H54 (cell line): ENCODE measurements at regions not wholly inside any gene's neighbourhood (a gene's known extent, or its start where the extent isn't known, plus 50 kb on each side); places are given as distances from the start of the nearest gene placed in this dataset.

Experiments
- DNase-seq: peaks from one replicate; pipeline ENCODE4 v3.0.0; 2011; ENCODE audit warnings: low spot score, mixed read lengths; ENCODE audit not compliant: insufficient read length
- FAIRE-seq: peaks from 3 replicates; lab custom pipeline; 2011; peaks lifted over from hg19 to GRCh38; lab: Jason Lieb, UNC
- POLR2A ChIP-seq: IDR thresholded peaks from 2 replicates; pipeline ENCODE4 v1.6.1; 2011; ENCODE audit warnings: low read depth, mild to moderate bottlenecking, low read length

DNA sequence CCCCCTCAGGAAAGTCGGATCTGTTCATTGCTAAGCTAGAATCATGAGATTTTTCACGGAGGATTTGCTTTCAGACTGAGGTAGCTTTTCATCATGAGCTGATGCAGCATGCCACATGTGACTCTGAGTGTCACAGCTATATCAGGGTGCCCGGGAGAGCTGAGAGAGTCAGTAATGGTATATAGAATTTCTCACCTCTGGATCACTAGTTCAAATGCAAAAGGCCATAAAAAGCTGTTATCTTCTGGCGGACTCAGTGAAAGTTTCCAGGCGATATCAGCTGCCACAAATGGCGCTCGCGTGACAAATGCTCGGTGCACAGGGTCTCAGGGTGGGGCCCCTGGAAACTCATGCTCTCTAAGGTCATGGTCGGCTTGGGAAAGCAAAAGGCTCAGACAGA, 150.1 kb downstream of the DHX15 start:
- FAIRE-seq, result no peak
- no peak for TF ChIP-seq POLR2A
- no peak for DNase-seq

DNA sequence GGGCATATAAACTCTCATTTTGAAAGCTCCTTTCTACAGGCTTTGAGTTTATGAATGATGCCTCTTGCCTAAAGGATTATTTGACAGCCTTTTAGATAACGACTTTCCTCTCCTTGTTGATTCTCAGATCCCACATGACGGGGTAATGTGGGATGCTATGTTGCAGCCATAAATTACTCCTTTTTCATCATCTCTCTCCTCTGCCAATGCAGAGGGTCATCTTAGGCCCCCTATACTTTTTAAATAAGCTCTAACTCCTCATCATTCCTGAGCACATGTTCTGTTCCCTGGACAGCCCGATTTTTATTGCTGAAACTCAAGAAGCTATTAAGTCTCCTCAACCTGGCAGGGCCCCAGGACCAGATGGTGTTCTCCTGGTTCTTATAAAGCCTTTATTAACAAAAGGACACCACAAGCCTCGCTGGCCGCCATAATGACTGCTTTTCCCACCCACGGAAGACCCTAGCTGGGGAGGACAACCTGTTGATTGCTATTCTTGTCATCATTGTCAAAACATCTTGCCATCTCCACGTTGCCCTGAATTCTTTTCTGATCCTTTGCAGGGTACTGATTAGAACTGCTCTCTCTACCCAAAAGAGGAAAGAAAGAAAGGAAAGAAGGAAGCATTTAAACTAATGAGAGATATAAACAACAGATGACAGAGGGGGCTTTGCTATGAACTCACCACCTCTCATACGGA, 150.7 kb downstream of the DHX15 start:
- TF ChIP-seq POLR2A, result no peak
- DNase-seq (no peak), FAIRE-seq (no peak)

DNA sequence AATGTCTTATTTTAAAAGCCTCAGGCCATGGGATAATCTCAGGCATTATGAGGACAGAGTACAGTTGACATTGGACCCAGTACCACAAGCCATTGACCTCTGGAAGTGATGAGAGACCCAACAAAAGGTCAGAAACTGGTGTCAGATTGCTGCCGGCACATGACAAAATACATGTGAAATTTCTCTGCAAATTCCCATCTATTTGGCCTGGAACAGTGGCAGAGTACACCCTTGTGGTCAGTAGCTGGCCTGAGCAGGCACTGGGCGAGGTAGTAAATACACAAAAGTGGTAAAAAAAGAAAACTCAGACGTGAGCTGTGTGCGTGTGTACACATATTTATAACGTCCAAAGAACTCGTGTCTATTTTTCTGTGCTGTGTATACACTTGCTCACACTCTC, 155.5 kb downstream of the DHX15 start:
- no peak for TF ChIP-seq POLR2A
- no peak for DNase-seq
- no peak for FAIRE-seq

DNA sequence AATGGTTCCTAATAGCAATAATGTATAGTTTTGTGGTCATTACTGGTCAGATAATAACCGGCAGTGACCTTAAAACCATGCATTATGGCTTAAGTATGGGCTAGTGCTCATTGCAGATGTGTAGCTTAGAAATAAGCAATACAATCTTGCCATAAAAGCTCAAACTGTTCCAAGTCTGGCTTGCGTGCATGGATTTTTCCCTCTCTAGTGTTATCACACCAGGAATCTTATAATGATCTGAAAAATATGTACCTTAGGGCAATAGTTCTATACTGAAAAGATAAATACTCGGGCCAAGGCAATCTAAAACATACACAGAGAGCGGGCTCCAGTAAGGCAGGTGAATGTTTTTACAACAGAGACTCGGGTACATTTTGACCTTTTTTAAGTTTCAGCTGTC, 157.8 kb downstream of the DHX15 start:
- no peak for FAIRE-seq
- no peak for DNase-seq
- no peak for TF ChIP-seq POLR2A

DNA sequence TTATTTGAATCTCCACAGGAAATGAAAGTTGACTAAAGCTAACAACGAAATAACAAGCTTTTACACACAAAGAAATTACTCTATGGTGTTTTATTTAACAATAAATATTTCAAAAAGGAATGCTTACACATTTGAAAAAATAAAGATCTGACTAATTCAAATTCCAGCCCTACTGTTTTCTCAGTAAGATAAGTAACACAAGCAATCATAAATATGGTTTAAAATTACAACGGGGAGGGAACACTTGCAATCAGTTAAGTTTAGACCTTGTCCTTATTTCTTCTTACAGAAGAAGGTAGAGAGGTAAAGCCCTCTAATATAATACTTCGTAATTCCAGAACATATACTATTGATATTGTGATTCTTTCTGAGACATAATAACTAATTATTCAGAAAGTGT, 158.5 kb downstream of the DHX15 start:
- FAIRE-seq, result no peak
- no peak for DNase-seq
- TF ChIP-seq POLR2A, result no peak

DNA sequence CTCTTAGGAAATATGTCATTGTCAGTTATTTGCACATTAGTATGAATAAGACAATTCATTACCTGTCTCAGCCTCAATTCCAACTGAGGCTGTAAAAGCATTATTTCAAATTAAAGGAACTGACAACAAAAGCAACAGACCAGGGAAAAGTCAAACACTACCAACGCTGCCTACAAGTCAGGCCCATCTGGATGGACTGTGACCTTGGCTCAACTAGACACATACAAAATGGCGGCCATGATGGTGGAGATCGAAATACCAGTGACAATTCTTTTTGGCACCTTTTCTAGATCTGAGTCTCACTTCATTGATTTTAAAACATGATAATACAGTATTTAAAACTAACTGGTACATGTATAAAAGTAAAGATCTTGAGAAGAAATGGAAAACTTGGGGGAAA, 160.7 kb downstream of the DHX15 start:
- no peak for TF ChIP-seq POLR2A
- FAIRE-seq, result no peak
- DNase-seq, result no peak

DNA sequence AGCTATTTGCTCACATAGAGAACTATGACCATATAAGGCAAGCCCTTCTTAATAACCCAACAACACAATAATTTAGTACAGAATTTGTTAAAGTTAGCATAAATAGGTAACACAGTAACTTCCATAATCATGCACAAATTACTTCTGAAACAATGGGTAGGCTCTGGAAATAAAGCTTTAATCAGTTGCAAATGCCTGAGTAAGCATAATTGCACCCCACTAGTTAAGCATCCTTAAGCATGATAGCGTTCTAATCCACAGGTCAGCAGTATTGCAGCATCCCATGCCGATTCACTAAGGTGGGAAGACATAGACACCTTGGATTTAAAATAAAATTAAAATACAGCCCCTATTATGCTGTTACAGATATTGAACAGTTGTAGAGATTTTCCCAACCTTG, 161.7 kb downstream of the DHX15 start:
- FAIRE-seq, result no peak
- no peak for DNase-seq
- no peak for TF ChIP-seq POLR2A

DNA sequence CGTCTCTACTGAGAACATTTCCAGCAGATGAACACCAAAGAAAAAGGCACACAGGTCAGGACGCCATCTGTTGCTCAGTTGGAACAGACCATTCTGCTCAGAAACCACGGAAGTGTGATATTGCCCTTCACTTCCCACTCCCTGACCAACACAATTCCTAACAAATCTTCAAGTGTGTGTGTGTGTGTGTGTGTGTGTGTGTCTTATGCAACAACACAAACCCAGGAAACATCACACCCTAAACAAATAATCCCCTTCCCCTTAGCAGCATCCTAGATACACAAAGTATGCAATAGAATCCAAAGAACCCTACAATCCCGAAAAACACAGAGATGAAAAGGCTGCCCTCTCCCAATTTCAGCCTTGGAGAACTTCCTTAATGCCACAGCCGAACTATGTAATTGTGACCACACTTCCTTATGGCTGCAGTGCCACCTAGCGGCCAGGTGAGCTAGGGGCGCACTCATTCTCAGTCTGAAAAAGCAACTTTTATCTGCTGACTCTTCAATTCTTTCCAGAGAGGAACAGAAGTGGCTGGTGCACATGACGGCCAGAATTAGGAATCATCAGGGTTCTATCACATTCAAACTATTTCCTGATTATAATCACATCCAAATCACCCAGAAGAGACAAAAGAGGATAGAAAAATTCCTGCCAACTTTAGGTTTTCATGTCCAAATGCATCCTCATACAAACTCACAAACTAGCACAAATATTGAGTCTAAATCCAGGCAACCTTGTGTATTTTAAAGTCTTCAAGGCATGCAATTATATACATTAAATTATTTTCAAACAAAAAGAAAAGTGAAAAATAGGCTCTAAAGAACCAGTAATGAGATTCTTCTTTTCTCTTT, 164.9 kb downstream of the DHX15 start:
- DNase-seq, result peak; percentile 42
- no peak for TF ChIP-seq POLR2A
- FAIRE-seq, result peak; percentile 84

DNA sequence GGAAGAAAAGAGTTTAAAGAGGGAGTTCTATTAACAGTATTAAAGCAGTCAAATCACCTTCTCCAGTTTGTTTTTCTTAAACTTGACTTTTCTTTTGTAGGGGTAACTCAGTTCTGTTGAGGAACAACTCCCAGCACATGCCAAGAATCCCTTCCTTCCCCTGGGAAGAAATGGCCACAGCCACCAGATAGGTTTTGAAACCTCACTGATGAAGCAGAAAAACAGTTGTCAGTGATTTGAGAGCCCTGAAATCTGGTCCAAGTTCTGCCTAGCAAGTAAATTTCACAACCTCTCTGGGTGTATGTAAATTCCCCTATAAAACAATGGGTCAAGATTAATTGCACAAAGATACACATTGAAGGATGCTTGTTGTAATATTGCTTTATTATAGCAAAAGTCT, 167.1 kb downstream of the DHX15 start:
- DNase-seq (no peak), FAIRE-seq (no peak)

DNA sequence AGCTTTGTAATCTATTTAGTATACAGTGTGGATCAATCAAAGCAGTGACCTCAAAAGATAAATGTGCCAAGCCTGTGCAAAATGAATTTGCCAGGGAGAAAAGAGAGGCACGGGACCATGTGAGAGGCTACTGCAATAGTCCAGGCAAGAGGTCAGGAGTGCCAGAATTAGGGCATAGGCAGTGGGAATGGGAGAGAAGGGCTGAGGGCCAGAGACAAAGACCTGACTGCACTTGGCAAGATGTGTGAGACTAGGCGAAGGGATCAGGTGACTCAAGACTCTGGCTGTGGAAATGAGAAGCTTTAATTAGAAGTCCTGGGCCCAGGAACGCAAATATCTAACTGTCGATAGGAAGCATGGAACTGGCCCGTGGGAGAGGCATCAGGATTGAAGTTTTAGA, 168.1 kb downstream of the DHX15 start:
- TF ChIP-seq POLR2A, result no peak

More for the DNA sequence above, 167.1 kb downstream of the DHX15 start:
- TF ChIP-seq POLR2A, result no peak

DNA sequence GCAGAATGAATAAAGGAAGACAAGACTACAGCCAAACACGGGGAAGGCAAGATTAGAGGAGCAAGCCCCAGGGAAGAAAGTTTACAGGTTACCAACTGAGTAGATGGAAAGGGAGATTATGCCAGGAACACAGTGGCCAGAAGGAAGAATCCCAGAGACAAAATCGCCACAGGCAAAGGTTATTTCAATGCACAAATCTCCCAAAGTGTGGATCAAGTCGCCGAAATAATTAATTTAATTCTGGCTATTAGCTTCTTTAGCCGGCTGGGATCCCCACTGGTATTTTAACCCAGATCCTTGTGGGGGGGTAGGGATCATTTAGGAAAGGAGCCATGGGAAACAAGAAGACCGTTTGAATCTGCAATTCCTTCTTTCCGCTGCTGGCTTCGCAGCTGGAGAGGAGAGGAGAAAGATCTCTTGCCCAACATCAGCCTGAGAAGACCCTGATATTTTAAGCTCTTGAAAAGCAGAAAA, 171.0 kb downstream of the DHX15 start:
- no peak for FAIRE-seq
- DNase-seq, result no peak
- TF ChIP-seq POLR2A, result no peak

More for the DNA sequence above, 168.1 kb downstream of the DHX15 start:
- DNase-seq (no peak), FAIRE-seq (no peak)

DNA sequence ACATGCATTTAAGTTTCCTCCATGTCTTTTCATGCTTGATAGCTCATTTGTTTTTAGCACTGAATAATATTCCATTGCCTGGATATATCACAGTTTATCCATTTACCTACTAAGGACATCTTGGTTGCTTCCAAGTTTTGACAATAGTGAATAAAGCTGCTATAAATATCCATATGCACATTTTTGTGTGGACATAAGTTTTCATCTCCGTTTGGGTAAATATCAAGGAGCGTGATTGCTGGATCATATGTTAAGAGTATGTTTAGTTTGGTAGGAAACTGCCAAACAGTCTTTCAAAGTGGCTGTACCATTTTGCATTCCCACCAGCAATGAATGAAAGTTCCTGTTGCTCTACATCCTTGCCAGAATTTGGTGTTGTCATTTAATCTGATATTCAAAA, 172.5 kb downstream of the DHX15 start:
- FAIRE-seq, result no peak
- TF ChIP-seq POLR2A, result no peak
- DNase-seq, result no peak

DNA sequence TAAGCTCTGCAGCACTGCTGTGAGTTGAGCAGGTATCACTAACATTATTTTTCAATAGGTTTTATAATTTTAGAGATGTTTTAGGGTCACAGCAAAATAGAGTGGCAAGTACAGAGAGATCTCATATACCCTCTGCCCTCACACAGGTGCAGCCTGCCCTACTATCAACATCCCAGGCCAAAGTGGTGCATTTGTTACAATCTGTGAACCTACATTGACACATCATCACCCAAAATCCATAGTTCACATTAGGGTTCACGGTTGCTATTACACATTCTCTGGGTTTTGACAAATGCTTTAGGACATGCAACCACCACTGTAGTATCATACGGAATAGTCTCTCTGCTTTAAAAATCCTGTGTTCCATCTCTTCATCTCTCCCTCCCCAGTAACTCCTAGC, 173.1 kb downstream of the DHX15 start:
- no peak for TF ChIP-seq POLR2A
- no peak for FAIRE-seq
- DNase-seq, result no peak

DNA sequence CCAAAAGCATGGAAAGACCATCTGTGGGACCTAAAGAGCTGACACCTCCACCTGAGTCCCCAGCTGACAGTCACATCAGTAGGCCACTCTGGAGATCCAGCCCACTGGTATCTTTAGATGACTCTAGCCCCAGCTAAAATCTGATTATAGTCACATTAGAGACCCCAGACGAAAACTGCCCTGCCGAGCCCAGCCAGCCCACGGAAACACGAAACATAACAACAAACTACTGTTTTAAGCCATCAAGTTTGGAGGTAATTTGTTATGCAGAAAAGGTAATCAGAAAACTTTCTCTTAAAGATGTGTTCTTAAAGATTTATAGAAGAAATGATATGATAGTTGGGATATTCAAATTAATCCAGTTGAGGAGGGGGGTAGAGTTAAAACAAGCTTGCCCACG, 175.7 kb downstream of the DHX15 start:
- no peak for TF ChIP-seq POLR2A
- DNase-seq (no peak), FAIRE-seq (no peak)
